ENCODE measurements at regions not wholly inside any gene's neighbourhood (a gene's known extent, or its start where the extent isn't known, plus 50 kb on each side); places are given as distances from the start of the nearest gene placed in this dataset.
A peak's percentile ranks its signal among the peaks of the same experiment; 100 is the strongest.
"Not testable (repeated sequence)": the region's sequence is repeated elsewhere in the genome, so short reads cannot be mapped to it uniquely, and the experiment has no call there.

DNA sequence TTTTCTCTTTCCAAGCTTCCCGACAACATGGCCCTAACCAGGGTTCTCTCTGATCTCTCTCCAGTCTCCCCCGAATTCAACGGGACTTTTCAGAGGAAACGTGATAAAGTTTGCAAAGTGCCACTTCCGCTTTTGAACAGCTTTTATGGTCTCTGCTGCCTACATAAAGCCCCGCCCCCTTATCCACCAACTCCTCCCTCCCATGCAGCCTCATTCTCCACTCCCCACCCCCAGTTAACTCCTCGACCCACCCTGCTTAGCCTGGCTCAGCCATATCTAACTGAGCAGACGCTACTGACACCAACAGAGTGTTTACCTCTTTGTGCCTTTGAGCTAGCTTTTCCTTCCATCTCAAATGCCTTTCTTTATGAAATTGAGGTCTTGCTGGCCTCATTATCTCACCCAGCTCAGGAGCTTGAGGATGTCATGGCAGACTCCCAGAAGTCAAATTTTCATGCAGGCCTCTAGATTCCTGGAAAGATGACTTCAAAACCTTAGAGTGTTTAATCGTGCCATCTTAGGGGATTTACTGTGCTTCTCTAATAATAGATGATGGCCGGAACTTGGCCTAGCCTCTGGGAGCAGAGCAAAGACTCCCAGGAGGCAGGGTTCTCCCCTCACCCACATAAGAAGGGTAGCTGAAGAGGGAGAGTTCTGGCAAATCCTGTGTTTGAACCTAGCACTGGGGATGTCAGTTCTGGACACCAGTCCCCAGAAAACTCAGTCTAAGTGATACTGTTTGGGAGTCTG is 606.0 kb downstream of the BCOR start:
- Mint-ChIP-seq H3K4me3 (peak overlapping the region; percentile 55), H3K4me1 (peaks cover 11% of the 10 kb centered on the region), H3K9me3 (no peaks in the 10 kb centered on the region), H3K27me3 (no peaks in the 10 kb centered on the region), H3K27ac (peak overlapping the region; percentile 58), H3K36me3 (no peaks in the 10 kb centered on the region)
- DNase-seq (peak; percentile 32), ATAC-seq (ENCODE audit: low read depth) (peak; percentile 86)
- POLR2A ChIA-PET = no interaction called here

DNA sequence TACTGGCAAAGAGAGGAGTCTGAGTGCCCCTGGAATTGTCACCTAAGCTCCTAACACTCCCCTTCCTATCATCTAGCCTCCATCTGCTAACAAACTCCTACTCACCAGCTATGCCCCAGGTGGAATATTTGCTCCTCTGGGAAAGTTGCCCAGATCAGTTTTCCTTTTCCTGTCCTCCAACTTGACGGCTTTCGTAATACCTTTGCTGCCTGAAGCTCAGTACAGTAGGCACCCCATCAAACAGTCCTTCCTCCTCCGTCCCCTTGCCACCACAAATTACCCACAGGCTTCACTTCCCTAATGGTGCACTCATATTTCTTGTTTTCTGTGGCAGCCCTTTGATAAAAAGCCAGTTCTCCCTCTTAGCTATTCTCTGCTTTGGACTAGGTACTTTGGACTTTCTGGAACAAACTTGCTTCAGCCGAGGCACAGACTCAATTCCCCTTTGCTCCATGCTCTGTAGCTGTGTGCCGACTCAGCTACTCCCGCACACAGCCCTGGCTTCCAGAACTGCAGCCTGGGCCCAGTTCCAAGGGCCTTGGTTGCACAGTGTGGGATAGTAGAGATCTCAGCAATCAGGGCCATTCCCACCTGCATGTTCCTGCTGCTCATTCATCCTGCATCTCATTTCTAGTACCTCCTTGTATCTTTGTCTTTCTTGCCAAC is 605.1 kb downstream of the BCOR start:
- ATAC-seq (ENCODE audit: low read depth) = no peak
- Mint-ChIP-seq H3K27ac (no peak overlapping the region), H3K36me3 (no peaks in the 10 kb centered on the region), H3K4me1 (peaks cover 10% of the 10 kb centered on the region), H3K9me3 (no peaks in the 10 kb centered on the region), H3K4me3 (no peak overlapping the region), H3K27me3 (no peaks in the 10 kb centered on the region)
- no peak for DNase-seq
- POLR2A ChIA-PET = no interaction called here

DNA sequence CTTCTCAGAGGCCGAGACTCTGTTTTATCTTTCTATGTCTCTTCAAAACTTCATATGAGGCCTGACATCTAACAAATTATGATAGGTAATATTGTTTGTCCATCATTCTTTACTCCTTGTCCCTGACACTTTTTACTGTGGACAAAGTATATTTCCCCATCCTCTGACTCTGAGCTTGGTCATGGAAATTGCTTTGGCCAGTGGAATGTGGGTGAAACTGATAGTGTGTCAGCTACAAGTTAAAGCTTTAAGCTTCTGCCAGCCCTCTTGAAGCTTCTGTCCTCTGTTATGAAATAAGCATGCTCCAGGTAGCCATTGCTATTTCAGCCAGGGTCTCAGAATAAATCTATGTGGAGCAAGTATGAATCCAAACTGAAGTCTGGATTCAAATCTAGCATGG is 604.6 kb downstream of the BCOR start:
- ATAC-seq (ENCODE audit: low read depth) (no peak), DNase-seq (no peak)
- no peaks in the 10 kb centered on the region for H3K36me3 Mint-ChIP-seq
- peaks cover 10% of the 10 kb centered on the region for H3K4me1 Mint-ChIP-seq
- no peaks in the 10 kb centered on the region for H3K9me3 Mint-ChIP-seq
- no peaks in the 10 kb centered on the region for H3K27me3 Mint-ChIP-seq
- POLR2A ChIA-PET = no interaction called here
- H3K4me3 Mint-ChIP-seq = no peak overlapping the region
- H3K27ac Mint-ChIP-seq = no peak overlapping the region

DNA sequence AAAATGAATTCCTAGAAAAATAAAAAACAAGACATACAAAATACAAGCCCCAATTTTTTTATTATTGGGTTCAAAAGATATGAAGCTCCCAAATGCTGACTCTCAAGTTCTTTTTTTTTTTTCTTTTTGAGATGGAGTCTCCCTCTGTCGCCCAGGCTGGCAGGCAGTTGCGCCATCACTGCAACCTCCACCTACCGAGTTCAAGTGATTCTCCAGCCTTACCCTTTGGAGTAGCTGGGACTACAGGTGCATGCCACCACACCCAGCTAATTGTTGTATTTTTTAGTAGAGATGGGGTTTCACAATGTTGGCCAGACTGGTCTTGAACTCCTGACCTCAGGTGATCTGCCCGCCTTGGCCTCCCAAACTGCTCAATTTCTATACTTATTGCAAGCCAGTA is 600.6 kb downstream of the BCOR start:
- H3K4me3 Mint-ChIP-seq; POLR2A ChIA-PET; ATAC-seq (ENCODE audit: low read depth); H3K4me1 Mint-ChIP-seq; H3K9me3 Mint-ChIP-seq; DNase-seq; H3K27me3 Mint-ChIP-seq; H3K27ac Mint-ChIP-seq; H3K36me3 Mint-ChIP-seq: not testable (repeated sequence)

DNA sequence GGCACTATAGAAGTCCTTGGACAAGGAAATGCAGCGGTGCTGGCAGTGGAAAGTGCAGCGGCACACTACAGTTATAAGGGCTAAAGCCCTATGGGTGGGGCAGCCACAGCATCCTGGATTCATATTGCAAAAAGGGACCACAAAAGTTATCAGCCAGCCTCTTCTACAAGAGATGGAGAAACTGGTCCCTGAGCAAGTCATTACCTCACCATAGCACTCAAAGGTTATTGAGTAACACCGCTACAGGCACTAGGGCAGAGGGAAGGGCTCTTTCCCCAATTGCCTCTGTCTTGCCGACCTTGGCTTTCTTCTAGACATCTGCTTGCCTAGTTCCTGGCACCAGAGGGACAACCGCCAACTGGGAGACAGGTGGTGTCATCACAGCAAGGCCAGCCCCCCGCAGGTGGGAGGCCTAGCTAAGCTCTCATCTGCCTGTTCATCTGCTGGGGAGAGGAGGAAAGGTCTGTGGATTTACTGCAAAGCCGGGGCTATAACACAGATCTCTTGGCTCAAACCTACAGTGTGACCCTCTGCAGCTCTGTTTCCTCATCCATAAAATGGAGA is 600.0 kb downstream of the BCOR start:
- Mint-ChIP-seq H3K27ac (no peak overlapping the region), H3K4me1 (peaks cover 2% of the 10 kb centered on the region), H3K9me3 (no peaks in the 10 kb centered on the region), H3K36me3 (no peaks in the 10 kb centered on the region), H3K4me3 (no peak overlapping the region), H3K27me3 (no peaks in the 10 kb centered on the region)
- no peak for DNase-seq
- POLR2A ChIA-PET = no interaction called here
- no peak for ATAC-seq (ENCODE audit: low read depth)

DNA sequence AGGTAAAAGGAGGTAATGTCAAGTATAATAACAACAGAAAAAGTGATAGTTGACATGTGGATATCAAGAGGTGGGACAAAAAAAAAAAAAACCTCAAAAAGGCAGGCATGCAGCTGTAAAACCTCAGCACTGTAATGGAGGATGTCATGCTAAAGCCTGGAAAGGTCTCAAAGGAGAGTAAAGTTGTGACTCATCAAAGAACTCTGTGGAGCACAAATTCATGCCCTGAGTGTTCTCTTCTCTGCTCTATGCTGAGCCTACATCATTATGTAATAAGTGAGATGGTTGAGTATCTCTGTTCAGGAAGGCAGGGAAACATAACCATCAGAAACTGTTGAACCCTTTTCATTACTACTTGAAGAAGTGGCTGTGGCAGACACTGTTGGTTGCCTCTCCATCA is 597.8 kb downstream of the BCOR start:
- POLR2A ChIA-PET = no interaction called here
- Mint-ChIP-seq H3K4me3 (no peak overlapping the region), H3K27me3 (no peaks in the 10 kb centered on the region), H3K27ac (no peak overlapping the region), H3K4me1 (no peaks in the 10 kb centered on the region), H3K9me3 (no peaks in the 10 kb centered on the region), H3K36me3 (no peaks in the 10 kb centered on the region)
- DNase-seq (no peak), ATAC-seq (ENCODE audit: low read depth) (no peak)

DNA sequence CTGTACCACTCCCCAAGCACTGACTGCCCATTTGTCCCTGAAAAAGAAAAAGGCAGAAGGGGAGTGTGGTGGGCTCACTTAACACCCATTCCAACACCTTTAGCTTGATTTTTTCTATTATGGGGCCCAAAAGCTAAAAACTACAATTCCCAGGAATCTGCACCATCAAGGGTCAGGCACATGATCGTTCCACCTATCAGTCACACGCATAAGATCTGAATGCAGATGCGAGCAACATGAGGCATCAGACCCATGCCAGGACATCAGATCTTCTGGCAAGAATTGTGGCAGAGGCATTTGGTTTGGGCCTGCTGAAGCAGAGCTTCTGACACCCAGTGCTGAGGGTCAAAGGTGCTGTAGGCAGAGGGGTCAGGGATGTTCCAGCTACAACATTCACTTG is 595.9 kb downstream of the BCOR start:
- H3K4me1 Mint-ChIP-seq = no peaks in the 10 kb centered on the region
- no peaks in the 10 kb centered on the region for H3K27me3 Mint-ChIP-seq
- H3K9me3 Mint-ChIP-seq = no peaks in the 10 kb centered on the region
- no peak overlapping the region for H3K4me3 Mint-ChIP-seq
- POLR2A ChIA-PET = no interaction called here
- H3K27ac Mint-ChIP-seq = no peak overlapping the region
- no peaks in the 10 kb centered on the region for H3K36me3 Mint-ChIP-seq
- ATAC-seq (ENCODE audit: low read depth) (no peak), DNase-seq (no peak)

DNA sequence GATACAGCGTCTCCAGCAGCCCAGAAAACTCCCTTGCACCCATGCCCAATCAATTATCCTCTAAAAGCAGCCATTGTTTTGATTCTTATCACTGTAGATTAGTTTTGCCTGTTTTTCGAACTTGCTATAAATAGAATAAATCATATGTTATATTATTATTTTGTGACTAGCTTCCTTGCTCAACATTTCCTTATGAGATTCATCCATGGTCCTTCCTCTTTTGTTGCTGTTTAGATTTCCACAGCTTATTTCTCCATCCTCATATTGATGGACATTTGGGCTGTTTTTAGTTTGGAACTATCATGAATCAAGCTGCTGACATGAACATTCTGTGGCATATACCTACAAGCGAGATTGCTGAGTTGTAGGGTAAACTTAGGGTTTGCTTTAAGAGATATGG is 595.3 kb downstream of the BCOR start:
- no peak overlapping the region for H3K4me3 Mint-ChIP-seq
- POLR2A ChIA-PET = no interaction called here
- no peak overlapping the region for H3K27ac Mint-ChIP-seq
- DNase-seq (no peak), ATAC-seq (ENCODE audit: low read depth) (no peak)
- no peaks in the 10 kb centered on the region for H3K36me3 Mint-ChIP-seq
- no peaks in the 10 kb centered on the region for H3K9me3 Mint-ChIP-seq
- no peaks in the 10 kb centered on the region for H3K27me3 Mint-ChIP-seq
- H3K4me1 Mint-ChIP-seq = no peaks in the 10 kb centered on the region

DNA sequence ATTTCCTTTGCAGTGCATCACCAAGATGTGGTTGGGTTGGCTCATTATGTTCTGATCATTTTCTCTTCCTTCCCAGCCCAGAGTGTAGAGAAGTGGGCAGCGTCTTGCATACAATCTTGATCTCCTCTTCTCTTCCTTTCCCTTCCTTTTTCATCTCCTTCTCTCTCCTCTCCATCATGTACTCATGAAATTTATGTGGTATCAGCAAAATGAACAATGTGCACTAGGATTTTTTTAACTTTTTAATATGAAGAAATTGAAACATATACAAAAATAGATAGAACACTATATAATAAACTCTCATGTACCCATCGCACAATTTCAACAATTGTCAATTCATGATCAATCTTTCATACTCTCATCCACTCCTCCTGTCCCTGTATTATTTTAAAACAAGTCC is 593.5 kb downstream of the BCOR start:
- Mint-ChIP-seq H3K27ac (no peak overlapping the region), H3K36me3 (no peaks in the 10 kb centered on the region), H3K4me3 (no peak overlapping the region), H3K4me1 (peaks cover 2% of the 10 kb centered on the region), H3K27me3 (peaks cover 1% of the 10 kb centered on the region), H3K9me3 (no peaks in the 10 kb centered on the region)
- POLR2A ChIA-PET = no interaction called here
- DNase-seq (no peak), ATAC-seq (ENCODE audit: low read depth) (no peak)

DNA sequence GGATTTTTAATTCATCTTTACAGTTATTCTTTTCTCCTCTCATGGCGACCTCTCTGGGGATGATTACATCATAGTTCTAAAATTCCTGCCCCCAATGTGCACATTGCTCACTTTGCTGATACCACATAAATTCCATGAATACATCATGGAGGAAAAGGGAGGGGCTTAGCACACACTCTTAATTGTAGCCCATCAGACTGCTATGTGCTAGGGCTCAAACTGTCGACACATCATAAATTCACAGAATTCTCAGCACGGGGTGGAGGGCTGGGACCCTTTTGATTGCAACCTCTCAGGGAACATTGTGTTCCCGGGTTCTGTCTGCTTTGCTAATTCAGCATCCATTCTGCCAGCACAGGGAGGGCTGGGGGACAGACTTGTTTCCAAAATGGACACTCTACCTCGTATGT is 592.9 kb downstream of the BCOR start:
- POLR2A ChIA-PET = no interaction called here
- no peaks in the 10 kb centered on the region for H3K9me3 Mint-ChIP-seq
- no peaks in the 10 kb centered on the region for H3K36me3 Mint-ChIP-seq
- H3K4me1 Mint-ChIP-seq = peaks cover 2% of the 10 kb centered on the region
- peaks cover 1% of the 10 kb centered on the region for H3K27me3 Mint-ChIP-seq
- H3K27ac Mint-ChIP-seq = no peak overlapping the region
- DNase-seq (no peak), ATAC-seq (ENCODE audit: low read depth) (no peak)
- H3K4me3 Mint-ChIP-seq = no peak overlapping the region

DNA sequence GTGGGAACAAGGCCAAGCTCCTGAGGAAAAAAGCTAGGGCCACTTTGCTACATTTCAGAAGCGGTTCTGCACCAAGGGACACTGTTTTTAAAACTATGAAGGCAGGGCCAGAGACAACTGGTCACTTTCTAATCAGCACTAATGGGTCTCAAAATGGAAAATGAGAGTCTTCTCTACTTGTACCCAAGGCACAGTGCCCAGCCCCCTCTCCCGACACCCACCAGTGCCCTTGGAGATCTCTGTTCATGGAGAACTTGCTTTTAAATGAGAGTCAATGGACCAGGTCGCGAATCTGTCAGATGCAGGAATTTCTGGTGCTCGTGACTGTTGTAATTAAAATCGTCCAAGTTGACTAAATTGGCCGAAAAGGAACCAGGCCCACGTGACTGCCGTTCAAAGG is 591.6 kb downstream of the BCOR start:
- peaks cover 1% of the 10 kb centered on the region for H3K36me3 Mint-ChIP-seq
- peaks cover 1% of the 10 kb centered on the region for H3K27me3 Mint-ChIP-seq
- no peaks in the 10 kb centered on the region for H3K9me3 Mint-ChIP-seq
- DNase-seq (no peak), ATAC-seq (ENCODE audit: low read depth) (no peak)
- H3K4me1 Mint-ChIP-seq = peaks cover 2% of the 10 kb centered on the region
- POLR2A ChIA-PET = no interaction called here
- H3K27ac Mint-ChIP-seq = no peak overlapping the region
- H3K4me3 Mint-ChIP-seq = no peak overlapping the region

DNA sequence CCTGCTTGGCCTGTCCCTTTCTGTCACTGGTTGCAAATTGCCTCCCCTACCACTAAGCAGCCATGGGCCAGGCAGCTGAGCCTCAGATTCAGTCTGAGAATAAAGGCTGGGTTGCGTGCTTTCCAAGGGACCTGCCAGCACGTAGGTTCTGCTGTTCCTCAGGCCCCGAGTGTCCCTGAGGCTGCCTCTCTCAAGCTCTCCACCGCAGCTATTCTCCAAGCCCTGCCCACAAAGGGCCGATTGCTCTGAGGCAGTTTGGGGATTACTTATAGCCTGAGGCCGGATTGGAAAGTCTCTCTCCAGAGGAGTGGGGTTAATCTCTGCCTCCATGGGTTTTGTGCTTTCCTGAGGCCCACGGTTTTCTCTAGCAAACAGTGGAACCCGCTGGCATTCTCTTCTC is 590.7 kb downstream of the BCOR start:
- POLR2A ChIA-PET = no interaction called here
- Mint-ChIP-seq H3K27me3 (peaks cover 1% of the 10 kb centered on the region), H3K27ac (no peak overlapping the region), H3K4me1 (peaks cover 2% of the 10 kb centered on the region), H3K36me3 (peaks cover 1% of the 10 kb centered on the region), H3K4me3 (no peak overlapping the region), H3K9me3 (no peaks in the 10 kb centered on the region)
- DNase-seq (no peak), ATAC-seq (ENCODE audit: low read depth) (no peak)

DNA sequence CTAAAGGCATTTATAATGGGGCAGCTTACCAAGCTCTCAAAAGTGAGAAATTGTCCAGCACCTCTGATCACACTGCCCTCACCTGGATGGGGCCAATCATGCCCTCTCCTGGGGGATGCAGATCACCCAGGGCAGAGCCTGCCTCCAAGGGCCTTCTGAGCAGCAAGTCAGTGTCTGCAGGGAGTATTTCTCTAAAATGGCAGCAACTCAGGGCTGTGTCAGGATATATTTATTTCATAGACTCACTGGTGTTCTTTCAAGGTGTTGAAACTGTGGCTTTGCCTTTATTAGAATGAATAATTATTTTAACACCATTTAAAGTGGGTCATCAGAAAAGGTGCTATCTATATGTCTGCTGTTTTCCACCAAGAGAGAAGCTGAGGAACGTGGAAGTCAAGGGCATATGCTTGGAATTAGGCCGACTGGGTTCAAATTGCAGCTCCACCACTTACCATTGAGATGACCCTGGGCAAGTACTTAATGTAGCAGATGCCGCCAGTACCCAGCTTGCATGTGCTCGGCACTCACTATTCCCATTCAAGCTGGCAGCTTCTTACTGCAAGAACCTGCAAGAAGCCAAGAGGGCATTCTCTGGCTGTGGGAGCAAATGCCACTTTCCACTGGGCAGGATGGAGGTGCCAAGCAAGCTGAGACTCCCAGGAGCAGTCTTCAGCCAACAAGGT is 590.0 kb downstream of the BCOR start:
- peaks cover 1% of the 10 kb centered on the region for H3K36me3 Mint-ChIP-seq
- no peak for ATAC-seq (ENCODE audit: low read depth)
- POLR2A ChIA-PET = no interaction called here

DNA sequence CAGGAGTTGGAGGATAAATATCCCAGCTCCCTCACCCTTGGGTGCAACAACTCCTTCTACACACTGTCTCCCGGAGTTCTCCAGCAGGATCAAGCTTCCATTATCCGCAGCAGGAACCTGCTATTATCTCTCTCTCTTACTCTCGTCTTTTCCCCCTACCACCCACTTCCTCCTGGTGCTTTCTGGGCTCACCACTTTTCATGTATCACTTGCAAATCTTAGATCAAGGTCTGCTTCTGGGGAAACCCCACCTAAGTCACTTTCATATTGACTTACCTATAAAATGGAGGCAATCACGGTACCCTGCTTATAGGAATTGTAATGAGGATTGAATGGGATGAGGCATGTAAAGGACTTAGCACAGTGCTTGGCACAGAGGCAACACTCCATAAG is 589.5 kb downstream of the BCOR start:
- peaks cover 2% of the 10 kb centered on the region for H3K9me3 Mint-ChIP-seq
- H3K4me3 Mint-ChIP-seq = no peak overlapping the region
- POLR2A ChIA-PET = no interaction called here
- H3K27me3 Mint-ChIP-seq = peaks cover 1% of the 10 kb centered on the region
- DNase-seq = no peak
- no peak for ATAC-seq (ENCODE audit: low read depth)
- peaks cover 1% of the 10 kb centered on the region for H3K36me3 Mint-ChIP-seq
- peaks cover 2% of the 10 kb centered on the region for H3K4me1 Mint-ChIP-seq
- H3K27ac Mint-ChIP-seq = no peak overlapping the region

More for the DNA sequence above, 590.0 kb downstream of the BCOR start:
- no peak for DNase-seq
- no peak overlapping the region for H3K27ac Mint-ChIP-seq
- no peak overlapping the region for H3K4me3 Mint-ChIP-seq
- H3K4me1 Mint-ChIP-seq = peaks cover 2% of the 10 kb centered on the region
- peaks cover 2% of the 10 kb centered on the region for H3K9me3 Mint-ChIP-seq
- H3K27me3 Mint-ChIP-seq = peaks cover 1% of the 10 kb centered on the region
